Psoas muscle (tissue), 7 donors: ENCODE measurements at regions not wholly inside any gene's neighbourhood (a gene's known extent, or its start where the extent isn't known, plus 50 kb on each side); places are given as distances from the start of the nearest gene placed in this dataset.

Experiments used
- ATAC-seq, 4 donors: fragments of 200-7000 bp; cut with Tn5 transposase; one replicate each; pipeline ENCODE4 v1.9.1; 2020; ENCODE audit warnings: moderate library complexity in 3 of 4, mild to moderate bottlenecking in 2 of 4
- DNase-seq, 2 donors: peaks; one replicate each; pipeline ENCODE4 v3.0.0-alpha.2; 2020
- H3K27ac ChIP-seq: fragments of 200-600 bp; one replicate; pipeline ENCODE4 v1.8.0; 2022
- H3K27me3 ChIP-seq, 3 donors: fragments of 200-600 bp in 1 of 3; one replicate each; pipeline versions ENCODE4 v1.6.1 to v1.8.0; 2013 to 2022; ENCODE audit warnings: low read length in 2 of 3, mild to moderate bottlenecking in 2 of 3, moderate library complexity in 1 of 3; ENCODE audit not compliant: insufficient read depth in 3 of 3
- H3K36me3 ChIP-seq, 2 donors: fragments of 200-600 bp in 1 of 2; one replicate each; pipeline versions ENCODE4 v1.6.1 to v1.8.0; 2013 to 2022; ENCODE audit warnings: low read depth in 1 of 2, mild to moderate bottlenecking in 1 of 2, moderate library complexity in 1 of 2; ENCODE audit not compliant: insufficient read depth in 1 of 2
- H3K4me1 ChIP-seq: fragments of 200-600 bp; one replicate; pipeline ENCODE4 v1.8.0; 2022
- H3K4me3 ChIP-seq: fragments of 200-600 bp; one replicate; pipeline ENCODE4 v1.8.0; 2022; ENCODE audit warnings: mild to moderate bottlenecking
- H3K9me3 ChIP-seq: fragments of 200-600 bp; one replicate; pipeline ENCODE4 v1.8.0; 2022
- WGBS, 3 donors: extraction: QIAGEN DNeasy Blood & Tissue Kit; methylation state at CpG; one replicate each; pipeline versions ENCODE4 v1.1.6 to v1.1.7; 2013; 5-methylcytosine and 5-hydroxymethylcytosine counted together
- intact Hi-C, 2 donors: fragments of 100-400 bp; cut with DNase I; formaldehyde crosslinking; loops; one replicate each; pipeline versions ENCODE4 v1.11.0 to v1.14.2; 2022
- TF ChIP-seq, protein P1 (sequence below): fragments of 200-600 bp; IDR thresholded peaks from one replicate; pipeline ENCODE4 v1.8.0; 2022; ENCODE audit warnings: antibody characterized with exemption
- donor health status: healthy with polysubstance abuse.
- donor health status: DM: no; HTN: no; CAD: no; lungs with moderate emphysema.
- donor health status: Bipolar disorder and iron deficiency.
- donor health status: healthy.
- donor health status: DM: yes; HTN: yes; CAD: no.
- donor health status: DM: no; HTN: no; CAD: no.
- donor health status: DM: yes; HTN: yes; CAD: no.

DNA sequence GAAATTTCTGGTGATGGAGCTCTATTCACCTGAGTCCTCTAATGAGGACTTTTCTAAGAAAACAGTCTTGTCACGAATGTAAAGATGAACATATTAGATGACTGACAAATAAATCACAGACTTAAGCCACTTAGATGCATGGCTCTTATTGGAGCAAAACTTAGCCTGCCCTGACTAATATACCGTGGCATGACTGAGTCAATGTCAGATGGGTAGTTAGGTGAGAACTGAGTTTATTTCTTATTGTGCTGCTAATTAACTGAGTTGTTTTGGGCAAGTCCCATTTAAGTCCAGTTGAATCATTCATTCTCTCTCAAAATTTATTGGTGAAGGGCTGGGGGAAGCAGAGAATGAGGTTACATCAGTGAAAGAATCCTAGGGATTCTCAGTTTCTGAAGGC is 459.8 kb downstream of the MCTP2 start:
- Histone ChIP-seq H3K4me1 (no peaks in the 10 kb centered on the region), H3K9me3 (no peaks in the 10 kb centered on the region), H3K4me3 (no peak overlapping the region), H3K27me3 (no peaks in the 10 kb centered on the region), H3K27ac (no peak overlapping the region), H3K36me3 (no peaks in the 10 kb centered on the region)
- DNase-seq, result no peak
- TF ChIP-seq, protein P1, sequence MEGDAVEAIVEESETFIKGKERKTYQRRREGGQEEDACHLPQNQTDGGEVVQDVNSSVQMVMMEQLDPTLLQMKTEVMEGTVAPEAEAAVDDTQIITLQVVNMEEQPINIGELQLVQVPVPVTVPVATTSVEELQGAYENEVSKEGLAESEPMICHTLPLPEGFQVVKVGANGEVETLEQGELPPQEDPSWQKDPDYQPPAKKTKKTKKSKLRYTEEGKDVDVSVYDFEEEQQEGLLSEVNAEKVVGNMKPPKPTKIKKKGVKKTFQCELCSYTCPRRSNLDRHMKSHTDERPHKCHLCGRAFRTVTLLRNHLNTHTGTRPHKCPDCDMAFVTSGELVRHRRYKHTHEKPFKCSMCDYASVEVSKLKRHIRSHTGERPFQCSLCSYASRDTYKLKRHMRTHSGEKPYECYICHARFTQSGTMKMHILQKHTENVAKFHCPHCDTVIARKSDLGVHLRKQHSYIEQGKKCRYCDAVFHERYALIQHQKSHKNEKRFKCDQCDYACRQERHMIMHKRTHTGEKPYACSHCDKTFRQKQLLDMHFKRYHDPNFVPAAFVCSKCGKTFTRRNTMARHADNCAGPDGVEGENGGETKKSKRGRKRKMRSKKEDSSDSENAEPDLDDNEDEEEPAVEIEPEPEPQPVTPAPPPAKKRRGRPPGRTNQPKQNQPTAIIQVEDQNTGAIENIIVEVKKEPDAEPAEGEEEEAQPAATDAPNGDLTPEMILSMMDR, result no peak
- intact Hi-C loops, result no loop called here
- WGBS, 3 donors, result 89 to 96% (median 91%) methylated on average over 2 of the region's 2 CpGs
- ATAC-seq, result no peak

DNA sequence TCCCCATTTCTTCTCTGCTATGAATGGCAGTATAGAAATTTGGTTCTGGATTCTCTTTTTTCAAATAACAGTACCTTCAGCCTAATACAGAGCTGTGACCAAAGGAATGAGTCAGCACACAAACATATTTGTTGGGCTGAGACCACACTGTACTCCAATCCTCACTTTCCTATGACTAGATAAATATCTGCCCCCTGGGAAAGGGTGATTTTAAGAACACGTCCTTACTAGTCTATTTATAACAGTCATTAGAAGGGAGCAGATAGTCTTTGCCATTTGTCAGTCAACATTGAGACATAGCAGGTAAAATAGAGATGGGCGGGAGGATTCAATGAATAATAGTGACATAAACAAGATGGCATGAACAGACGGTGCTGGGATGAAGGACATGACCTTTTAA is 461.3 kb downstream of the MCTP2 start:
- no peak for ATAC-seq
- Histone ChIP-seq H3K36me3 (no peaks in the 10 kb centered on the region), H3K4me1 (no peaks in the 10 kb centered on the region), H3K9me3 (no peaks in the 10 kb centered on the region), H3K4me3 (no peak overlapping the region), H3K27ac (no peak overlapping the region), H3K27me3 (no peaks in the 10 kb centered on the region)
- 47 to 58% (median 51%) methylated on average over 3 of the region's 3 CpGs for WGBS, 3 donors
- TF ChIP-seq, protein P1, result no peak
- DNase-seq, result no peak
- intact Hi-C loops, result no loop called here

DNA sequence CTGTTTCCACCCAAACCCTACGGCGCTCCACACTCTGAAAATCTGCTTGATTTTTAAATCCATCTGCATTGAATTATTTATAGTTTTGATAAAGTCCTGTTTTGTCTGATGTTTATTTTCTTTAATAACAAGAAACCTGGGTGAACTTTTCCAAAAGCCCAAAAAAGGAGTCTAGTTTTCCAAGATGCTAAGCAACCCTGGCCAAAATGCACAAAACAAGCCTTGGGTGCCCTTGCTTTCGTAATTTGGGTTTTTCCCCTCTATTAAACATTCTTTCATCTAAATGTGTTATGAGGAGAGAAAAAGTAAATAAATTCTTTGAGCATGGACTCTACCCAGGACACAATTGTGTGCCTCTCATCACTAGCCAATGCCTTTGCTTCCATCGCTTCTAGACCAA is 468.9 kb downstream of the MCTP2 start:
- ATAC-seq, result no peak
- WGBS, 3 donors, result 87% methylated on average over 4 of the region's 4 CpGs
- no peak for DNase-seq
- Histone ChIP-seq H3K9me3 (no peaks in the 10 kb centered on the region), H3K36me3 (no peaks in the 10 kb centered on the region), H3K27me3 (no peaks in the 10 kb centered on the region), H3K4me1 (no peaks in the 10 kb centered on the region), H3K27ac (no peak overlapping the region), H3K4me3 (no peak overlapping the region)
- intact Hi-C loops, result no loop called here
- TF ChIP-seq, protein P1, result no peak

DNA sequence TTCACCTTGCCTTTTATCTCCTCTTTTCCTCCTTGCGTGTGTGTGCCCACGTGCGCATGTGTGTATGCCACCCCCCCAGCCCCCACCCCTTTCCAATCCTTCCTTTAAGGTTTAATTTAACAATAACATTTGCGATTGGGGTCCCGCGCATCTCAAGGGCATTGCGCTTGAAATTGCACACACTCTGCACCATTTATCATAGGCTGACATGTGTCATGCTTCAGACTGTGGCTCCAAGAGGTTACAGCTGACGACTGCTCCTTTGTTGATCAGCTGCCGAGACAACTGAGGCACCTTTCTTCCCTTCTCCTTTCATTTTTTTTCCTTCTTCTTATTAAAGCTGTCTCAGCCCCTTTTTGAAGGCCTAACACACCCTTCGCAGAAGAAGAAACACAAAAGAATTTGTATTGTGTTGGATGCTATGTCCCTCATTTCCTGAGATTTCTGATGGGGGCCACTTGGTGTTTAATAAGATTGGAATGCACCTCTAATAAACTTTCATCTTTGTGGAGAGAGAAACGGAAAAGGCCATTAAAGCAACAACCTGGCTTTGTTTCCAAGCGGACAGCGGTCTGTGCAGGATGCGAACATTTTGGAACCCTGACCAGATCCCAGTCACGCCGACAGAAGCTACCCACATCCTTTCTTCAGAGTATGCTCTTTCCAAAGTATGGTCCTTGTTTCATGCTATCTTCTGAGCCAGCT is 470.1 kb downstream of the MCTP2 start:
- intact Hi-C loops, result no loop called here
- no peaks in the 10 kb centered on the region for H3K4me1 ChIP-seq
- DNase-seq (no peak), ATAC-seq (no peak)
- no peak overlapping the region for H3K27ac ChIP-seq
- H3K9me3 ChIP-seq, result peaks cover 3% of the 10 kb centered on the region
- H3K4me3 ChIP-seq, result no peak overlapping the region
- TF ChIP-seq, protein P1, result no peak
- WGBS, 3 donors, result 81 to 82% (median 82%) methylated on average over 16 of the region's 16 CpGs
- no peaks in the 10 kb centered on the region for H3K36me3 ChIP-seq
- no peaks in the 10 kb centered on the region for H3K27me3 ChIP-seq

DNA sequence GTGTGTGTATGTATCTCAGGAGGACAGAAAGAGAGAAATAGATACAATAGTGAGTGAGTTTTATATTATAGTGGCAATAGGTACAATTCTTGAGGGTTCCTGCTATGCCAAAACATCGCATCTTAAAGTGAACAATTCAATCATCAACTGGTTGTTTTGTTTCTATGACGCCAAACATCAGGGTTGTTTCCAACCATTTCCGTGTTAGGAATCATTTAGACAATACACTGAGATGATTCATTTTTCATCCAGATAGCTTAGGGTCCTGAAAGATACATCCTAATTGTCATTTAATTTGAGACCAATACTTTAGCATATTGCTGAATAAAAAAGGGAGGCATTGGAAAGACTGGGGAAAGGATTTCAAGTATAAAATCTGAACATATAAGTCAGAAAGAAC is 472.2 kb downstream of the MCTP2 start:
- TF ChIP-seq, protein P1, result no peak
- intact Hi-C loops, result no loop called here
- 44 to 63% (median 47%) methylated on average over 3 of the region's 3 CpGs for WGBS, 3 donors

More for the DNA sequence above, 472.2 kb downstream of the MCTP2 start:
- DNase-seq (no peak), ATAC-seq (no peak)
- Histone ChIP-seq H3K27me3 (no peaks in the 10 kb centered on the region), H3K9me3 (peaks cover 6% of the 10 kb centered on the region), H3K36me3 (no peaks in the 10 kb centered on the region), H3K4me1 (no peaks in the 10 kb centered on the region), H3K4me3 (no peak overlapping the region), H3K27ac (no peak overlapping the region)
